DND-41 (cell line): ENCODE measurements at regions not wholly inside any gene's neighbourhood (a gene's known extent, or its start where the extent isn't known, plus 50 kb on each side); places are given as distances from the start of the nearest gene placed in this dataset.

Experiments
- ATAC-seq: fragments of 200-7000 bp; cut with Tn5 transposase; 3 replicates; pipeline ENCODE4 v1.9.1; 2021; ENCODE audit warnings: low read depth; ENCODE audit not compliant: insufficient read depth
- DNase-seq: peaks from one replicate; pipeline ENCODE4 v3.0.0-alpha.2; 2020
- H2AFZ ChIP-seq: 2 replicates; pipeline ENCODE4 v1.6.0; 2012; ENCODE audit warnings: low read depth, low read length
- H3K27ac ChIP-seq: 2 replicates; pipeline ENCODE4 v1.5.1; 2012; ENCODE audit warnings: low read length, inconsistent platforms
- H3K27me3 ChIP-seq: fragments of 200-600 bp; sonication (generic); 2 replicates; pipeline ENCODE4 v1.6.0; 2012; ENCODE audit warnings: low read length, mild to moderate bottlenecking, inconsistent platforms; ENCODE audit not compliant: insufficient read depth, poor library complexity
- H3K36me3 ChIP-seq: 2 replicates; pipeline ENCODE4 v1.5.1; 2012; ENCODE audit warnings: low read length, inconsistent platforms; ENCODE audit not compliant: insufficient read depth
- H3K4me1 ChIP-seq: 2 replicates; pipeline ENCODE4 v1.5.1; 2012; ENCODE audit warnings: mild to moderate bottlenecking, low read length; ENCODE audit not compliant: insufficient read depth
- H3K4me2 ChIP-seq: 2 replicates; pipeline ENCODE4 v1.6.0; 2012; ENCODE audit warnings: mild to moderate bottlenecking, moderate library complexity, low read length, inconsistent platforms; ENCODE audit not compliant: insufficient read depth
- H3K4me3 ChIP-seq, 2 experiments: fragments of 200-600 bp in 1 of 2; shearing (Covaris generic) in 1 of 2; 2 replicates each; pipeline ENCODE4 v1.5.1; 2012 to 2016; ENCODE audit warnings: inconsistent platforms in 2 of 2, low read length in 2 of 2, mild to moderate bottlenecking in 2 of 2, low read depth in 1 of 2, moderate library complexity in 1 of 2
- H3K79me2 ChIP-seq: 2 replicates; pipeline ENCODE4 v1.6.0; 2012; ENCODE audit warnings: low read length, inconsistent platforms; ENCODE audit not compliant: insufficient read depth
- H3K9ac ChIP-seq: 2 replicates; pipeline ENCODE4 v1.6.0; 2012; ENCODE audit warnings: low read depth, mild to moderate bottlenecking, inconsistent platforms, low read length, moderate library complexity
- H3K9me3 ChIP-seq: 2 replicates; pipeline ENCODE4 v1.5.1; 2012; ENCODE audit warnings: low read length, moderate library complexity, mild to moderate bottlenecking, inconsistent platforms; ENCODE audit not compliant: insufficient read depth, severe bottlenecking
- H4K20me1 ChIP-seq: 2 replicates; pipeline ENCODE4 v1.6.0; 2012; ENCODE audit warnings: low read length; ENCODE audit not compliant: insufficient read depth
- CTCF ChIP-seq: IDR thresholded peaks from 2 replicates; pipeline ENCODE4 v1.5.1; 2012; ENCODE audit warnings: borderline replicate concordance, low read length, moderate library complexity, mild to moderate bottlenecking; ENCODE audit not compliant: poor library complexity, severe bottlenecking; ENCODE audit errors: extremely low read depth
- EZH2 ChIP-seq: IDR thresholded peaks from 3 replicates; pipeline ENCODE4 v1.6.1; 2012; ENCODE audit warnings: borderline replicate concordance, low read depth, mild to moderate bottlenecking, moderate library complexity, low read length, inconsistent platforms; ENCODE audit not compliant: severe bottlenecking

GRCh38 chr17:12369065-12369464 lies 296.6 kb upstream of the MYOCD start:
- Histone ChIP-seq H3K4me1 (no peaks in the 10 kb centered on the region), H3K79me2 (no peaks in the 10 kb centered on the region)

GRCh38 chr17:12376276-12376675 lies 289.4 kb upstream of the MYOCD start:
- Histone ChIP-seq H3K79me2 (no peaks in the 10 kb centered on the region), H4K20me1 (no peaks in the 10 kb centered on the region), H2AFZ (no peak overlapping the region), H3K36me3 (no peaks in the 10 kb centered on the region), H3K9me3 (no peaks in the 10 kb centered on the region), H3K4me1 (no peaks in the 10 kb centered on the region), H3K27ac (no peak overlapping the region), H3K27me3 (no peaks in the 10 kb centered on the region), H3K9ac (no peak overlapping the region), H3K4me2 (no peak overlapping the region), H3K4me3 (no peak overlapping the region)
- ATAC-seq: no peak
- DNase-seq: no peak
- no peak for TF ChIP-seq CTCF
- no peak for TF ChIP-seq EZH2

More at GRCh38 chr17:12369065-12369464, 296.6 kb upstream of the MYOCD start:
- no peaks in the 10 kb centered on the region for H4K20me1 ChIP-seq
- no peak overlapping the region for H3K9ac ChIP-seq
- no peak overlapping the region for H2AFZ ChIP-seq
- H3K4me2 ChIP-seq: no peak overlapping the region
- DNase-seq (no peak), ATAC-seq (no peak)
- no peak overlapping the region for H3K27ac ChIP-seq
- H3K36me3 ChIP-seq: no peaks in the 10 kb centered on the region
- H3K4me3 ChIP-seq: no peak overlapping the region
- H3K9me3 ChIP-seq: peaks cover 4% of the 10 kb centered on the region
- TF ChIP-seq EZH2 (no peak), CTCF (no peak)
- no peaks in the 10 kb centered on the region for H3K27me3 ChIP-seq

- Histone ChIP-seq H3K79me2 (no peaks in the 10 kb centered on the region), H3K27ac (no peak overlapping the region), H3K9me3 (no peaks in the 10 kb centered on the region), H3K9ac (no peak overlapping the region), H3K4me3 (no peak overlapping the region), H2AFZ (no peak overlapping the region), H3K36me3 (no peaks in the 10 kb centered on the region), H3K27me3 (no peaks in the 10 kb centered on the region), H3K4me1 (no peaks in the 10 kb centered on the region), H4K20me1 (no peaks in the 10 kb centered on the region), H3K4me2 (no peak overlapping the region)
- TF ChIP-seq CTCF: no peak
- TF ChIP-seq EZH2: no peak
- ATAC-seq: no peak
- no peak for DNase-seq
Measured at GRCh38 chr17:12386225-12386624, 279.5 kb upstream of the MYOCD start.

GRCh38 chr17:12388226-12388625 lies 277.5 kb upstream of the MYOCD start:
- no peaks in the 10 kb centered on the region for H3K79me2 ChIP-seq
- no peaks in the 10 kb centered on the region for H3K27me3 ChIP-seq
- ATAC-seq (no peak), DNase-seq (no peak)
- no peaks in the 10 kb centered on the region for H3K9me3 ChIP-seq
- no peak overlapping the region for H2AFZ ChIP-seq
- no peak overlapping the region for H3K9ac ChIP-seq
- no peak for TF ChIP-seq EZH2
- no peak for TF ChIP-seq CTCF
- no peak overlapping the region for H3K4me2 ChIP-seq
- no peaks in the 10 kb centered on the region for H3K4me1 ChIP-seq
- H4K20me1 ChIP-seq: no peaks in the 10 kb centered on the region
- no peak overlapping the region for H3K4me3 ChIP-seq
- no peaks in the 10 kb centered on the region for H3K36me3 ChIP-seq
- no peak overlapping the region for H3K27ac ChIP-seq
